HepG2 (cell line): ENCODE measurements at regions not wholly inside any gene's neighbourhood (a gene's known extent, or its start where the extent isn't known, plus 50 kb on each side); places are given as distances from the start of the nearest gene placed in this dataset.

Source experiments
- RBFOX2 ChIP-seq: fragments of 200-400 bp; formaldehyde crosslinking; IDR thresholded peaks from 2 replicates; pipeline ENCODE4 v1.6.1; 2017; ENCODE audit warnings: low read depth, mild to moderate bottlenecking, low read length
- TBX3 ChIP-seq: fragments of 450-650 bp; IDR thresholded peaks from 2 replicates; pipeline ENCODE4 v1.6.1; 2017; ENCODE audit warnings: antibody characterized with exemption, mild to moderate bottlenecking, inconsistent platforms, borderline replicate concordance
- ZNF12 ChIP-seq: sonication (generic); formaldehyde crosslinking; IDR thresholded peaks from 2 replicates; pipeline ENCODE4 v1.5.0; 2020; ENCODE audit warnings: missing genetic modification reagents
- ZNF619 ChIP-seq: sonication (generic); formaldehyde crosslinking; IDR thresholded peaks from 2 replicates; pipeline ENCODE4 v1.4.0; 2020; ENCODE audit warnings: mild to moderate bottlenecking, missing genetic modification reagents
- TF ChIP-seq, protein P1 (sequence below): sonication (generic); formaldehyde crosslinking; IDR thresholded peaks from 2 replicates; pipeline ENCODE4 v1.5.0; 2020; ENCODE audit warnings: missing genetic modification reagents, mild to moderate bottlenecking, borderline replicate concordance
- TF ChIP-seq, protein P2 (sequence below), 2 experiments: fragments of 450-650 bp in 1 of 2; sonication (generic) in 1 of 2; formaldehyde crosslinking; IDR thresholded peaks; 2 replicates each; pipeline versions ENCODE4 v1.5.0 to v1.8.0; 2020 to 2022; ENCODE audit warnings: mild to moderate bottlenecking in 1 of 2, missing genetic modification reagents in 1 of 2
- TF ChIP-seq, protein P3 (sequence below): IDR thresholded peaks from 2 replicates; pipeline ENCODE4 v1.6.1; 2016; ENCODE audit warnings: mild to moderate bottlenecking, missing biosample characterization, missing genetic modification reagents
- TF ChIP-seq, protein P4 (sequence below): sonication (generic); formaldehyde crosslinking; IDR thresholded peaks from 2 replicates; pipeline ENCODE4 v1.4.0; 2020; ENCODE audit warnings: missing genetic modification reagents, borderline replicate concordance
- TF ChIP-seq, protein P5 (sequence below): sonication (generic); formaldehyde crosslinking; IDR thresholded peaks from 2 replicates; pipeline ENCODE4 v1.5.0; 2020; ENCODE audit warnings: mild to moderate bottlenecking, missing genetic modification reagents, borderline replicate concordance
- TF ChIP-seq, protein P6 (sequence below): sonication (generic); formaldehyde crosslinking; IDR thresholded peaks from 2 replicates; pipeline ENCODE4; 2020; ENCODE audit warnings: missing genetic modification reagents, mild to moderate bottlenecking, borderline replicate concordance

DNA sequence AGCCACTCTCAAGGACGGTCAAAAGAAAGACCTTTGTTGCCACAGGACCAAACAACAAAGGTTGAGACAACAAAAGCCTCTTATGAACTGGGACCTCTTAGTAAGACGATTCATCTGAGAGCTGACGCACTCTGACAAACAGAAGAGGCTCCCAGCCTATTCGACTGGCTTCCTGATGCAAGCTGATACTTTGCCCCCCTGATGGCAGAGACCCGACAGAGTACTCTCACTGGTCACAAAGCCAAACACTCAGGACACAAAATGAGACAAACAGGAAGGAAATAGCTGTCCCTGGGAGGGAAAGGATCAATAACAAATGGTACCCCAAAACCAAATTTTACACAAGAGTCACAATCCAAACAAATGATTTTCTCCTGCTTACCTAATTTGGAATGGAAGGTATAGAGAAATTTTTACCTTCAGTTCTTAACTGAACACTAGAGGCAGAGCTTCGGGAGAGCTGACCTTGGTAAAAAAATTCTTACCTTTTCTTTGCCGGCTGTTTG lies 75.2 kb upstream of the PLAC8 start (continued):
- TF ChIP-seq, protein P1, sequence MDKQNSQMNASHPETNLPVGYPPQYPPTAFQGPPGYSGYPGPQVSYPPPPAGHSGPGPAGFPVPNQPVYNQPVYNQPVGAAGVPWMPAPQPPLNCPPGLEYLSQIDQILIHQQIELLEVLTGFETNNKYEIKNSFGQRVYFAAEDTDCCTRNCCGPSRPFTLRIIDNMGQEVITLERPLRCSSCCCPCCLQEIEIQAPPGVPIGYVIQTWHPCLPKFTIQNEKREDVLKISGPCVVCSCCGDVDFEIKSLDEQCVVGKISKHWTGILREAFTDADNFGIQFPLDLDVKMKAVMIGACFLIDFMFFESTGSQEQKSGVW (CRISPR knock-in tag): no peak
- TF ChIP-seq ZNF619 (CRISPR knock-in tag): no peak
- TF ChIP-seq ZNF12: peak; percentile 86
- TF ChIP-seq TBX3: no peak
- TF ChIP-seq, protein P2, sequence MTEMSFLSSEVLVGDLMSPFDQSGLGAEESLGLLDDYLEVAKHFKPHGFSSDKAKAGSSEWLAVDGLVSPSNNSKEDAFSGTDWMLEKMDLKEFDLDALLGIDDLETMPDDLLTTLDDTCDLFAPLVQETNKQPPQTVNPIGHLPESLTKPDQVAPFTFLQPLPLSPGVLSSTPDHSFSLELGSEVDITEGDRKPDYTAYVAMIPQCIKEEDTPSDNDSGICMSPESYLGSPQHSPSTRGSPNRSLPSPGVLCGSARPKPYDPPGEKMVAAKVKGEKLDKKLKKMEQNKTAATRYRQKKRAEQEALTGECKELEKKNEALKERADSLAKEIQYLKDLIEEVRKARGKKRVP (CRISPR knock-in tag; IDR thresholded peaks at IDR 0.05): peak in 1 of 2 experiments; percentile 86; a peak in 2 of 4 replicates
- TF ChIP-seq, protein P3, sequence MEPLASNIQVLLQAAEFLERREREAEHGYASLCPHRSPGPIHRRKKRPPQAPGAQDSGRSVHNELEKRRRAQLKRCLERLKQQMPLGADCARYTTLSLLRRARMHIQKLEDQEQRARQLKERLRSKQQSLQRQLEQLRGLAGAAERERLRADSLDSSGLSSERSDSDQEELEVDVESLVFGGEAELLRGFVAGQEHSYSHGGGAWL (CRISPR knock-in tag): no peak
- TF ChIP-seq, protein P4, sequence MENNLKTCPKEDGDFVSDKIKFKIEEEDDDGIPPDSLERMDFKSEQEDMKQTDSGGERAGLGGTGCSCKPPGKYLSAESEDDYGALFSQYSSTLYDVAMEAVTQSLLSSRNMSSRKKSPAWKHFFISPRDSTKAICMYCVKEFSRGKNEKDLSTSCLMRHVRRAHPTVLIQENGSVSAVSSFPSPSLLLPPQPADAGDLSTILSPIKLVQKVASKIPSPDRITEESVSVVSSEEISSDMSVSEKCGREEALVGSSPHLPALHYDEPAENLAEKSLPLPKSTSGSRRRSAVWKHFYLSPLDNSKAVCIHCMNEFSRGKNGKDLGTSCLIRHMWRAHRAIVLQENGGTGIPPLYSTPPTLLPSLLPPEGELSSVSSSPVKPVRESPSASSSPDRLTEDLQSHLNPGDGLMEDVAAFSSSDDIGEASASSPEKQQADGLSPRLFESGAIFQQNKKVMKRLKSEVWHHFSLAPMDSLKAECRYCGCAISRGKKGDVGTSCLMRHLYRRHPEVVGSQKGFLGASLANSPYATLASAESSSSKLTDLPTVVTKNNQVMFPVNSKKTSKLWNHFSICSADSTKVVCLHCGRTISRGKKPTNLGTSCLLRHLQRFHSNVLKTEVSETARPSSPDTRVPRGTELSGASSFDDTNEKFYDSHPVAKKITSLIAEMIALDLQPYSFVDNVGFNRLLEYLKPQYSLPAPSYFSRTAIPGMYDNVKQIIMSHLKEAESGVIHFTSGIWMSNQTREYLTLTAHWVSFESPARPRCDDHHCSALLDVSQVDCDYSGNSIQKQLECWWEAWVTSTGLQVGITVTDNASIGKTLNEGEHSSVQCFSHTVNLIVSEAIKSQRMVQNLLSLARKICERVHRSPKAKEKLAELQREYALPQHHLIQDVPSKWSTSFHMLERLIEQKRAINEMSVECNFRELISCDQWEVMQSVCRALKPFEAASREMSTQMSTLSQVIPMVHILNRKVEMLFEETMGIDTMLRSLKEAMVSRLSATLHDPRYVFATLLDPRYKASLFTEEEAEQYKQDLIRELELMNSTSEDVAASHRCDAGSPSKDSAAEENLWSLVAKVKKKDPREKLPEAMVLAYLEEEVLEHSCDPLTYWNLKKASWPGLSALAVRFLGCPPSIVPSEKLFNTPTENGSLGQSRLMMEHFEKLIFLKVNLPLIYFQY: peak; percentile 27; the same call in 1 of the 2 replicates
- no peak for TF ChIP-seq RBFOX2
- TF ChIP-seq, protein P5, sequence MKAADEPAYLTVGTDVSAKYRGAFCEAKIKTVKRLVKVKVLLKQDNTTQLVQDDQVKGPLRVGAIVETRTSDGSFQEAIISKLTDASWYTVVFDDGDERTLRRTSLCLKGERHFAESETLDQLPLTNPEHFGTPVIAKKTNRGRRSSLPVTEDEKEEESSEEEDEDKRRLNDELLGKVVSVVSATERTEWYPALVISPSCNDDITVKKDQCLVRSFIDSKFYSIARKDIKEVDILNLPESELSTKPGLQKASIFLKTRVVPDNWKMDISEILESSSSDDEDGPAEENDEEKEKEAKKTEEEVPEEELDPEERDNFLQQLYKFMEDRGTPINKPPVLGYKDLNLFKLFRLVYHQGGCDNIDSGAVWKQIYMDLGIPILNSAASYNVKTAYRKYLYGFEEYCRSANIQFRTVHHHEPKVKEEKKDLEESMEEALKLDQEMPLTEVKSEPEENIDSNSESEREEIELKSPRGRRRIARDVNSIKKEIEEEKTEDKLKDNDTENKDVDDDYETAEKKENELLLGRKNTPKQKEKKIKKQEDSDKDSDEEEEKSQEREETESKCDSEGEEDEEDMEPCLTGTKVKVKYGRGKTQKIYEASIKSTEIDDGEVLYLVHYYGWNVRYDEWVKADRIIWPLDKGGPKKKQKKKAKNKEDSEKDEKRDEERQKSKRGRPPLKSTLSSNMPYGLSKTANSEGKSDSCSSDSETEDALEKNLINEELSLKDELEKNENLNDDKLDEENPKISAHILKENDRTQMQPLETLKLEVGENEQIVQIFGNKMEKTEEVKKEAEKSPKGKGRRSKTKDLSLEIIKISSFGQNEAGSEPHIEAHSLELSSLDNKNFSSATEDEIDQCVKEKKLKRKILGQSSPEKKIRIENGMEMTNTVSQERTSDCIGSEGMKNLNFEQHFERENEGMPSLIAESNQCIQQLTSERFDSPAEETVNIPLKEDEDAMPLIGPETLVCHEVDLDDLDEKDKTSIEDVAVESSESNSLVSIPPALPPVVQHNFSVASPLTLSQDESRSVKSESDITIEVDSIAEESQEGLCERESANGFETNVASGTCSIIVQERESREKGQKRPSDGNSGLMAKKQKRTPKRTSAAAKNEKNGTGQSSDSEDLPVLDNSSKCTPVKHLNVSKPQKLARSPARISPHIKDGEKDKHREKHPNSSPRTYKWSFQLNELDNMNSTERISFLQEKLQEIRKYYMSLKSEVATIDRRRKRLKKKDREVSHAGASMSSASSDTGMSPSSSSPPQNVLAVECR (CRISPR knock-in tag): no peak; the same call in 1 of the 2 replicates
- TF ChIP-seq, protein P6, sequence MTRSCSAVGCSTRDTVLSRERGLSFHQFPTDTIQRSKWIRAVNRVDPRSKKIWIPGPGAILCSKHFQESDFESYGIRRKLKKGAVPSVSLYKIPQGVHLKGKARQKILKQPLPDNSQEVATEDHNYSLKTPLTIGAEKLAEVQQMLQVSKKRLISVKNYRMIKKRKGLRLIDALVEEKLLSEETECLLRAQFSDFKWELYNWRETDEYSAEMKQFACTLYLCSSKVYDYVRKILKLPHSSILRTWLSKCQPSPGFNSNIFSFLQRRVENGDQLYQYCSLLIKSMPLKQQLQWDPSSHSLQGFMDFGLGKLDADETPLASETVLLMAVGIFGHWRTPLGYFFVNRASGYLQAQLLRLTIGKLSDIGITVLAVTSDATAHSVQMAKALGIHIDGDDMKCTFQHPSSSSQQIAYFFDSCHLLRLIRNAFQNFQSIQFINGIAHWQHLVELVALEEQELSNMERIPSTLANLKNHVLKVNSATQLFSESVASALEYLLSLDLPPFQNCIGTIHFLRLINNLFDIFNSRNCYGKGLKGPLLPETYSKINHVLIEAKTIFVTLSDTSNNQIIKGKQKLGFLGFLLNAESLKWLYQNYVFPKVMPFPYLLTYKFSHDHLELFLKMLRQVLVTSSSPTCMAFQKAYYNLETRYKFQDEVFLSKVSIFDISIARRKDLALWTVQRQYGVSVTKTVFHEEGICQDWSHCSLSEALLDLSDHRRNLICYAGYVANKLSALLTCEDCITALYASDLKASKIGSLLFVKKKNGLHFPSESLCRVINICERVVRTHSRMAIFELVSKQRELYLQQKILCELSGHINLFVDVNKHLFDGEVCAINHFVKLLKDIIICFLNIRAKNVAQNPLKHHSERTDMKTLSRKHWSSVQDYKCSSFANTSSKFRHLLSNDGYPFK (CRISPR knock-in tag): no peak
